Tibial nerve (tissue), 4 donors: ENCODE measurements at regions not wholly inside any gene's neighbourhood (a gene's known extent, or its start where the extent isn't known, plus 50 kb on each side); places are given as distances from the start of the nearest gene placed in this dataset.

Source experiments
- EP300 ChIP-seq, 2 donors: sonication (generic); formaldehyde crosslinking; IDR thresholded peaks; one replicate each; pipeline ENCODE4 v1.6.1; 2017; ENCODE audit warnings: antibody characterized with exemption in 2 of 2, mild to moderate bottlenecking in 1 of 2
- POLR2A ChIP-seq, 2 donors: fragments of 450-650 bp; IDR thresholded peaks; one replicate each; pipeline ENCODE4 v1.6.1; 2017; ENCODE audit warnings: antibody characterized with exemption in 2 of 2, mild to moderate bottlenecking in 2 of 2, moderate library complexity in 2 of 2
- TF ChIP-seq, protein P1 (sequence below), 5 experiments: fragments of 200-600 bp in 3 of 5; fragments of 450-650 bp in 2 of 5; sonication (generic) in 3 of 5; IDR thresholded peaks; one replicate each; pipeline ENCODE4 v1.5.1; 2016 to 2019; ENCODE audit warnings: antibody characterized with exemption in 5 of 5, mild to moderate bottlenecking in 3 of 5, moderate library complexity in 2 of 5

GRCh38 chr19:16016226-16017137 is 59.8 kb upstream of the TPM4 start:
- TF ChIP-seq, protein P1, sequence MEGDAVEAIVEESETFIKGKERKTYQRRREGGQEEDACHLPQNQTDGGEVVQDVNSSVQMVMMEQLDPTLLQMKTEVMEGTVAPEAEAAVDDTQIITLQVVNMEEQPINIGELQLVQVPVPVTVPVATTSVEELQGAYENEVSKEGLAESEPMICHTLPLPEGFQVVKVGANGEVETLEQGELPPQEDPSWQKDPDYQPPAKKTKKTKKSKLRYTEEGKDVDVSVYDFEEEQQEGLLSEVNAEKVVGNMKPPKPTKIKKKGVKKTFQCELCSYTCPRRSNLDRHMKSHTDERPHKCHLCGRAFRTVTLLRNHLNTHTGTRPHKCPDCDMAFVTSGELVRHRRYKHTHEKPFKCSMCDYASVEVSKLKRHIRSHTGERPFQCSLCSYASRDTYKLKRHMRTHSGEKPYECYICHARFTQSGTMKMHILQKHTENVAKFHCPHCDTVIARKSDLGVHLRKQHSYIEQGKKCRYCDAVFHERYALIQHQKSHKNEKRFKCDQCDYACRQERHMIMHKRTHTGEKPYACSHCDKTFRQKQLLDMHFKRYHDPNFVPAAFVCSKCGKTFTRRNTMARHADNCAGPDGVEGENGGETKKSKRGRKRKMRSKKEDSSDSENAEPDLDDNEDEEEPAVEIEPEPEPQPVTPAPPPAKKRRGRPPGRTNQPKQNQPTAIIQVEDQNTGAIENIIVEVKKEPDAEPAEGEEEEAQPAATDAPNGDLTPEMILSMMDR (IDR thresholded peaks at IDR 0.05) = no peak
- TF ChIP-seq EP300 (IDR thresholded peaks at IDR 0.05) = no peak
- TF ChIP-seq POLR2A (IDR thresholded peaks at IDR 0.05) = no peak
